ENCODE measurements at regions not wholly inside any gene's neighbourhood (a gene's known extent, or its start where the extent isn't known, plus 50 kb on each side); places are given as distances from the start of the nearest gene placed in this dataset.

DNA sequence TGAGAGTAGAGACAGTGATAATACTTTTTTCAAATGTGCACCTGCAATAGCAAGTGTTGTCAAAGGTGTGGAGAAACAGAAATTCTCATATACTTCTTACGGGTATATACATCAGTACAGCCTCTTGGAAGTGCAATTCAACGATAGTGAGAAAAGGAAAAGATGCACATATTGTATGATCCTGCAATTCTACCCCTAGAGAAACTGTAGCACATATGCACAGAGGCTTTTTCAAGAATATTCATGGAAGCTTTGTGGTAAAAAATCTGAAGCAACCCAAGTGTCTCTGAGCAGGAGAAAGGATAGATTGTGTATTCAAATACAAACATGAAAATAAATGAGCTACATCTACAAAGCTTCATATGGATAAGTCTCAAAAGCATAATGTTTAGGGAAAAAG, 94.7 kb upstream of the PREP start:
- TF ChIP-seq, protein P1, sequence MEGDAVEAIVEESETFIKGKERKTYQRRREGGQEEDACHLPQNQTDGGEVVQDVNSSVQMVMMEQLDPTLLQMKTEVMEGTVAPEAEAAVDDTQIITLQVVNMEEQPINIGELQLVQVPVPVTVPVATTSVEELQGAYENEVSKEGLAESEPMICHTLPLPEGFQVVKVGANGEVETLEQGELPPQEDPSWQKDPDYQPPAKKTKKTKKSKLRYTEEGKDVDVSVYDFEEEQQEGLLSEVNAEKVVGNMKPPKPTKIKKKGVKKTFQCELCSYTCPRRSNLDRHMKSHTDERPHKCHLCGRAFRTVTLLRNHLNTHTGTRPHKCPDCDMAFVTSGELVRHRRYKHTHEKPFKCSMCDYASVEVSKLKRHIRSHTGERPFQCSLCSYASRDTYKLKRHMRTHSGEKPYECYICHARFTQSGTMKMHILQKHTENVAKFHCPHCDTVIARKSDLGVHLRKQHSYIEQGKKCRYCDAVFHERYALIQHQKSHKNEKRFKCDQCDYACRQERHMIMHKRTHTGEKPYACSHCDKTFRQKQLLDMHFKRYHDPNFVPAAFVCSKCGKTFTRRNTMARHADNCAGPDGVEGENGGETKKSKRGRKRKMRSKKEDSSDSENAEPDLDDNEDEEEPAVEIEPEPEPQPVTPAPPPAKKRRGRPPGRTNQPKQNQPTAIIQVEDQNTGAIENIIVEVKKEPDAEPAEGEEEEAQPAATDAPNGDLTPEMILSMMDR (IDR thresholded peaks at IDR 0.05): no peak
- TF ChIP-seq POLR2AphosphoS5 (IDR thresholded peaks at IDR 0.05) (no peak), EP300 (IDR thresholded peaks at IDR 0.05; ENCODE audit: low read depth) (no peak)

Data from transverse colon (tissue), 4 donors.